ENCODE measurements at regions not wholly inside any gene's neighbourhood (a gene's known extent, or its start where the extent isn't known, plus 50 kb on each side); places are given as distances from the start of the nearest gene placed in this dataset.

GRCh38 chr4:147349193-147349592 lies 131.7 kb upstream of the EDNRA start (continued):
- TF ChIP-seq ATF2 (IDR thresholded peaks at IDR 0.05; ENCODE audit: low read length) (no peak), TAF1 (IDR thresholded peaks at IDR 0.05; ENCODE audit: low read depth, low read length) (no peak)
